GM19035 (cell line): ENCODE measurements at regions not wholly inside any gene's neighbourhood (a gene's known extent, or its start where the extent isn't known, plus 50 kb on each side); places are given as distances from the start of the nearest gene placed in this dataset.
A peak's percentile ranks its signal among the peaks of the same experiment; 100 is the strongest.

ENCODE experiments used
- ATAC-seq: cut with Tn5 transposase; IDR thresholded peaks from one replicate; pipeline ENCODE4 v1.9.1; 2021; ENCODE audit not compliant: unreplicated experiment

DNA sequence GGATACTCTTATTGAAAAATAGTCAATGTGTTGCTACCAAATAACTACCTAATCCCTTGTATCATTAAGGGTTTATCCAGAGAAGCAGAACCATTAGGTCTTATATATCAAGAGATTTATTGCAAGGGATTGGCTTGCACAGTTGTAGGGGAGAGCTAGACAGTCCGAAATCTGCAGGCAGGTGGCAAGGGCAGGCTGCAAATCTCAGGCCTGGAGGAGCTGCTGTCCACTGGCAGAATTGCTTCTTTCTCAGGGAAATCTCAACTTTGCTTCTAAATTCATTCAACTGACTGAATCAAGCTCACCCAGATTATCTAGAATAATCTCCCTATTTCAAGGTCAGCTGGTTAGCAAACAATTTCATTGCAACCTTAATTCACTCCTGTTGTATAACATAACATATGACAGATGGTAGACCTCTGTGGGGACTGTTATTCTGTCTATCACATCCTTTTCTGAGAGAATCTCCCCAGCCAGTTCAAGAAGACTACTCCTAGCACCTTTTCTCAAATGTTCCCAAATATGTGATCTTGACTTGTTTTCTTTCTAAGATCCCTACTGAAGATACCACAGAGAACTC lies 194.2 kb downstream of the NHLRC3 start:
- no peak for ATAC-seq

DNA sequence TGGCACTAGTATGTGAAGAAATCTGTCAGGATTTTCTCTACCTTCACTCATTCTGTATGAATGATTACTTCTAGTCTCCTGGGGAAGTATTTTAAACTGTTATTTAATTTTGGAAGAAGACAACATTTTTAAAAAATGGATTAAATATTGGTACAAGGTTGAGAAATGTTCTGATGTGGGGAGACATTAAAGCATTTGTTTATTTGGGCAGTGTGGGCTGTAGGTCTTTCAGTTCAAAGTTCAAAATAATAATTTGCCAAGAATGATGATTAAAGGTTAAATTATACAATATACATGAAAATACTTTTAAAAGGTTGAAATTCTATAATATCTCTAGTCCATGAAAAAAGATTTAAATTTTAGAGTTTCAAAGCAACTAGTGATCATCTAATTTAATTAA lies 194.7 kb downstream of the NHLRC3 start:
- no peak for ATAC-seq

DNA sequence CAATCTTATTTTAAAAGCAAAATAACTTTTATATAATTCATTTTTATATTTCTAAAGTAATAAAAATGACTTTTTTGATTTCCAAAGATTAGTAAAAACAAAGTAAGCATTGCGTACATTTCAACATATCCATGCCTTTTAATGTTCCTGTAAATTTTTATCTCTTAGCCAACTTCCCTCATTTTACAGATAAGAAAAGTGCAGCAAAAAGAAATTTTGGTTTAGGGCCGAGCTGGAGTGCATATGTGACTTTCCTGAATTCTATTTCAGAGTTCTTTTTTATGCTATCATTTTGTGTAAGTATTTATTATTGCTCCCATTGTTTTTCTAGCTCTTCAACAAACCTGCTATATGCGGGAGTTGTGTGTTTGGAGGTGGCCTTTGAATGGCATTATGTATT lies 195.3 kb downstream of the NHLRC3 start:
- no peak for ATAC-seq

DNA sequence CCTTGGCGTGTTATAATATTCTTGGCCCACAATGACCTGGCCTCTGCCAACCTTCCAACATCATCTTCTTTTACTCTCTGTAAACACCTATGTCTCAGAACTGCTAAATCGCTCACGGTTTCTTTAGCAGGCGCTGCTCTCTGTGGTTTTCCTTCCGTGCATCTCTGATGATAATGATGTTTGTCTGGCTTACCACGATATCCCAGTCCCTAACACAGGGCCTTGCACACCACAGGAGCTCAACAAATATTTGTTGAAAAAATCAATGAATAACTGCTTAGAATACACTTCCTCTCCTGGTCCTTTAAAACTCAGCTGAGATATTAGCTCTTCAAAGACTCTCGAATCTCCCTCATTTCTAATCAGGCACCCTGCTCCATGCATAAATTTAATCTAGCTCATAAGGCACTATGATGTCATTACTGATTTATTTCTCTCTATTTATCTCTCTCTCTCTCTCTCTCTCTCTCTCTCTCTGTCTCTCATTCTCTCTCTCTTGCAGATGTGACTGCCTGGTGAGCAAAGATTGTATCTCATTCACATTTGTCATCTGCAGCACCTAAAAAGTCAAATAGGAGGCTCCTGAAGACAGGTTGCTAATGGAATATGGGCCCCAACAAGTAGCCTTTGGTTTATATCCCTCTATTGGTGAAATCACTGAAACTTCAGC lies 206.4 kb downstream of the NHLRC3 start:
- ATAC-seq, result no peak

DNA sequence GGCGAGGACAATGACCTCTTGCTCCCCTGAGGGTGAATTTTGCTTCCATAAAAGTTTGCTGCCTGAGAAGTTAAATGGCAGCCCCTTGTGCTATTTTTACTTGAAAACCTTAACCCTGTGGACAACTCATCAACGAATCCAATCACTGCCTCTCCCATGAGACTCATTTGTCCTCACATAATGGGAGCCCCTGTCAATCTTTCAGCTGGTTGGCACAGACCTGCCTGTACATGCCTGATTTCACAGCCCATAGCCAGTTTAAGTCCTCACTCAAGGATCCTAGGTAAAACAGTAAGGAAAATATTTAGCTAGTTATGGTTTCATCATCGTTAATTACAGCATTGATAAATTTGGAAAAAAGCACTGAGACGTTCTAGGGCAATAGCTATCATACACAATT lies 207.4 kb downstream of the NHLRC3 start:
- ATAC-seq, result no peak

DNA sequence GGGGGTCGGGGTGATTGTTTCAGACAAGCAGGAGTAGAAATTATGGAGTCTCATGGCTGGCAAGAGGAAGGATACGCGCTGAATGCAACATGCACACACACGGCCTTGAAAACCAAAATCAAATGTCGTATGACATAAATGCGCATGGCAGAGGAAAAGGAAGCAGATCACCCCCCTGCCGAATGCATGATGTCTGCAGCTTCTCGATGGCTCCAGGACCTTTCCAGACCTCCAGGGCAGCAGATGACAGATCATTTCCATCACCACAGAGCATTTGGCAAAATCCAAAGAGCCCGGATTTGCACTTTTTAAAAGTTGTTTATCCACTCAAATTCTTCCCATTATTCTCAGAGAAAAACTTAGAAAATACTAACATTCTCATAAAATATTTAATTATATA lies 211.7 kb downstream of the NHLRC3 start:
- ATAC-seq, result no peak

DNA sequence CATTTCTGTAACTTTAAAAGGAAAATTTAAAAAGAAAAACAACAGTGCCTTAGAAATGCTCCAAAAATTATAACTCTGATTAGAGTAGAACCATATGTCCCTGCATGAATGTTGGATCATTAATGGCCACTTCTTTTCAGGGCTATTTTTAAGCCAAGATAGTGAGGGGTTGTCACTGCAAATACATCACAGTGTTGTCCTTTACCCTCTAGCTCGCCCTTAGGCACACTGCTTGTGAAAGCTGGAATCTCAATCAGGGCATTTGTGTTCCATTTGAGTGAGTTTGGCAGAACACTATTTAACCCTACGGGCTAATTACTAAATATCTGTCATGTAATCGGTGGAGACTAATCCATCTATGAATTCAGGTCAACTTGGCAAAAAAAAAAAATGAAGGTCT lies 212.2 kb downstream of the NHLRC3 start:
- ATAC-seq, result no peak

- ATAC-seq, result no peak
Measured at GRCh38 chr13:39251340-39251739, 213.1 kb downstream of the NHLRC3 start.

DNA sequence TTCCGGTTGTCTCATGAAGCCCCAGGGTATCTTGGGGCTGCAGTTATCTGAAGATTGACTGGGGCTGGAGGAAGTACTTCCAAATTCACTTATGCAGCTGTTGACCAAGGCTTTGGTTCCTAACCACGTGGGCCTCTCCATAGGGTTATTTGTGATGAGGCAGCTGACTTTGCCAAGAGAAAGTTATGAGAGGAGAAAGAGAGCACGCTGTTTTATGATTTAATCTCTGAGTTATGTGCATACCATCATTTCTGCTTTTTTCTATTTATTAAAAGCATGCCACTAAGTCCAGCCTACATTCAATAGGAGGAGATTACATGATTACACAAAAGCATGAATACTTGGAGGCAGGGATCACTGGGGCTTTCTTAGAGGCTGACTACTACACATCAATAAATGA lies 215.5 kb downstream of the NHLRC3 start:
- ATAC-seq, result no peak

DNA sequence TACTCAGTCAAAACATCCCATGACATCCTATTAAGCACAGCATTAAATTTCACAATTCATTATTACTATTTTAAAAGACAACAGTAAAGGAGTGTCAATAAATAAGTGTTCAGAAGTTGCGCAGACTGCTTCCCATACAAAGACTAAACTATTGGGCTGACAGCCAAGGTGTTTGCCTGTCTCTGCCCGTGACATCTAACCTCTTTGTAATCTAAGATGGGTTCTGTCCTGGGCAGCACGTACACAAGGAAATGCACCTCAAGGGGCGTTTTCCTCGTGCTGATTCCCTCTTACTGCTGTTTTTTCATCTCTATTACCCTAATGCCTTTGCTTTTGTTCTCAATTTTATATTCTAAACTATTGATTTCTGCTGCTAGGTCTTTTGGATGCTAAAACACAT lies 216.3 kb downstream of the NHLRC3 start:
- ATAC-seq, result no peak

- ATAC-seq, result no peak
Measured at GRCh38 chr13:39257642-39258041, 219.4 kb downstream of the NHLRC3 start.

DNA sequence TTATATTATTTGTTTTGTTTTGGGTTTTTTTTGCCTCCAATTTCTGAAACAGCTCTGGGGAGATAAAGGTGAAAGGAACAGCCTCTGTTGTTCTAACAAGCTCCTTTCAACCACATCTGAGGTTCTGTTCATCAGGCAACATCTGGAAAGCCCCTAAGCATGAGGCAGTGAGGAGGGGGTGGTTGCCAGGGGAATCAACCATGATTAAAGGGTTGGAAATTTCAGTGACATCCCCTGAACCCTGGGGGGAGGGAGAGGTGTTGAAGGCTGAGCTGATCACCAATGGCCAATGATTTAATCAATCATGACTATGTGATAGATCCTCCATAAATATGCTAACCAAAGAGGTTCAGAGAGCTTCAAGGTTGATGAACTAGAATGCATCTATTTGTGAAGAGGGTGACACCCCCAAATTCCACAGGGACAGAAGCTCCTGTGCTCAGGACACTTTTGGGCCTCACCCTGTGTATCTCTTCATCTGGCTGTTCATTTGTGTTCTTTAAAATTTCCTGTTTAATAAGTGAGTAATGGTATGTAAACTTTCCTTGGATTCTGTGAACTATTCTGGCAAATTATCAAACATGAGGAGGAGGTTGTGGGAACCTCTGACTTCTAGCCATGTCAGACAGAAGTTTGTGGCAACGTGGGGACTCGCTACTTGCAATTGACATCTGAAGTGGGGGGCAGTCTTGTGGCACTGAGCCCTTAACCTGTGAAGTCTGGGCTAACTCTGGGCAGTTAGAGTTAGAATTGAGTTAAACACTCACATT lies 221.3 kb downstream of the NHLRC3 start:
- ATAC-seq, result no peak

DNA sequence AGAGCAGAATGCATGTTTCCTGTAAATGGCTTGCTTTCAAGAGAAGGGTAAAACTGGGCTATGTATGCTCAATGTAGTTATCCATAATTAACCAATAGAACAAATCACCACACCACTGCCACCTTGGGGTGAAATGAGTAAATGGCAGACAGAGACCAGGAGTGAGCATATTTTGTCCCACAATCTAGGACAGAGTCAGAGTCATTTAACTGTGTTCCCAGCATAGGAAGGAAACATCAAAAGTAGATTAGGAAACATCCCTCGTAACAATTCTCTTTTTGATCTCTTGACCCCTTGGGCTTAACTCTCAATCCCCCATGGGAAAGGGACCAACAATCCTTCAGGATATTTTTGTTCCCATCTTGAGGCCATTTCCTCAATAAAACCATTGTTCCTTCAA lies 224.8 kb downstream of the NHLRC3 start:
- peak; percentile 81 for ATAC-seq

GRCh38 chr13:39263531-39263930 lies 225.3 kb downstream of the NHLRC3 start:
- ATAC-seq, result no peak

- no peak for ATAC-seq
Measured at GRCh38 chr13:39266426-39266825, 228.2 kb downstream of the NHLRC3 start.

DNA sequence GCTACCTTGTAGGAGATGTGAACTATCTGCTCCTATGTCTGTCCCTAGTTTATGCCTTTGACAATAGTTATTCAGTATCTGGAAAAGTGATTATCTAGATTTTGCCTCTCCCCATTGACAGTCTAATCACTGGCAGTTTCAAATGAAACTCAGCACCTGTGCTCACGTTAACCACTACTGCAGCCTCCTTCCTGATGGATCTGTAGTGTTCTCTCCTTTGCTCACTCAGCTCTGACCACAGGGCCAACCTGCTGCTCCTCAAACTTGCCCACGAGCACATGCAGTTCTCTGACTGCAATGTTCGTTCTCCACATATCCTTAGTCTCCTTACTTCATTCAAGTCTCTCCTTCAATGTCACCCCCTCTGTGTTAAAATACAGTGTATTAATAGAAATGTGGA lies 230.1 kb downstream of the NHLRC3 start:
- ATAC-seq, result no peak

- no peak for ATAC-seq
Measured at GRCh38 chr13:39269004-39269403, 230.7 kb downstream of the NHLRC3 start.

DNA sequence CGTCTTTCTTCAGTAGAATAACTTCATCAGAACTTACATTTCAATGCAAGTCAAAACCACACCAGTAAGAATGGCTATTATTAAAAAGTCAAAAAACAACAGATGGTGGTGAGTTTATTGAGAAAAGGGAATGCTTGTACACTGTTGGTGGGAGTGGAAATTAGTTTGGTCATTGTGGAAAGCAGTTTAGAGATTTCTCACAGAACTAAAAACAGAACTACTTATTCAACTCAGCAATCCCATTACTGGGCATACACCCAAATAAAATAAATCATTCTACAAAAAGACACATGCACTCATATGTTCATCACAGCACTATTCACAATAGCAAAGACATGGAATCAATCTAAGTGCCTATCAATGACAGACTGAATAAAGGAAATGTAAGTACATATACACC lies 231.2 kb downstream of the NHLRC3 start:
- ATAC-seq, result no peak

DNA sequence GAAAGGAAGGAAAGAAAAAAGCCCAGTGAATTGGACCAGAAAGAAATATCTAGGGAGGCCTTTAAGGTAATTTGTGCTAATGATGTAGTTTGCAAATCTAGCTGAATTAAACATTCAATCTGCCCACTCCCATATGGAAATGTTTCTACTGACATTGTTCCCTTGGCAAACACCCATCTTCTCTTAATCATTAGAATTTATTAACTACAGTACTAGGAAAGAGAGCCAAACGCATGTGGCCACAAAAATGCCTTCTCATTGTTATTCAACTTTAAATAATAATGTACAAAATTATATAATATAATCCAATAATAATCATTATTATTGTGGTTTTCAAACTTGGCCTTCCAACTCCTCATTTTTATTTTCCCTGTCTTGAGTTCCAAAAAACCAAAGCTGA lies 234.7 kb downstream of the NHLRC3 start:
- ATAC-seq, result no peak

DNA sequence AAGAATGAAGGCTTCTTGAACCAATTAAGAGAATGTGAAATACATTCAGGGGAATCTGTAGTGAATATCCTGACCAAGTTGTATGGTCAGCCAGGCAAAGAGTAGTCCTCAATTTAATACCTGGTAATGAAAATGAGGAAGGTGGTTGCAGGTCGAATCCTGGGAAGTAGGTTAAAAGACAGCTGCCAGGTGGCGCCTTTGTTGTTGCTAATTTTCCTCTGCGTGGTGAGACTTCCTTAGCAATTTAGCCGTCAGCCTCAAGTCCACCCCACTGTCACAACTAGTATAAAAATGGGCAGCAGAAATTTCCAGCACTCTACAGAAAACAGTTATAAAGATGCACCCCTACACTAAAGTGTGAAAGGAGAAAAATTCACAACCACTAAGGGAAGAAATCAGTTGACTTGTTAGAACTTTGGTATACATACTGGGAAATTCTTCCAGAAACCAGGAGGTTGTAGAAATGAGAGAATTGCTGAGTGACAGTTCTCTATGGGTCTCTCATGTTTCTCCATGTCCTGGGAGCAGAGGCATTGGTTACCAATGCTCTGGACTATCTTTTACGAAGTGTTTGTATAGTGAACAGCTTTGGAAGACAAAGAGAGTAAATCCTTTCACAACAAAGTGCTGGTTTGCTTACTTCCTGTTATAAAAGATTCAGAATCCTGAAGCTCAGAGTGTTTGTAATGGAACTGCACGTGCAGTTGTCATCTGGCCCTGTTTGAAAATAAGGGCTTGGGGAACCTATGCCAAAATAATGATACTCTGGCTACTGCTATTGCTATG lies 235.9 kb downstream of the NHLRC3 start:
- ATAC-seq, result no peak

- ATAC-seq, result no peak
Measured at GRCh38 chr13:39274739-39275325, 236.6 kb downstream of the NHLRC3 start.
